ENCODE measurements at regions not wholly inside any gene's neighbourhood (a gene's known extent, or its start where the extent isn't known, plus 50 kb on each side); places are given as distances from the start of the nearest gene placed in this dataset.
"Not testable (repeated sequence)": the region's sequence is repeated elsewhere in the genome, so short reads cannot be mapped to it uniquely, and the experiment has no call there.

DNA sequence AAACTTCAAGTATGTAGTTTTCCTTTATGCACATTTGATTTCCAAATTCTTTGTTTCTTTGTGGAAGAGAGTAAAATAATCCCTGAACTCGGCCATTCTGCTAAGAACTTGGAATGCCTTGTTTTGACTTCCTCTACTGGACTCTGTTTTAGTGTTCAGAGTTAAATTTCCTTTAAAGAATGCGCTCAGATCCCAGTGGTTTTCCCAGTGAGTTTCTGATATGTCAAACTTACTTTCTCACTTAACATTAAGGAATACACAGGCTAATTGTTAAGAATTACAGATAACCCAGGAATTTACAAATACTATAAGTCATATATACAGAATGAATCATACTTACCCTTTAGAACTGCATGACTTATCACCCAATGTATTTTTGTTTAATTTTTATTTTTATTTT lies 1067.6 kb upstream of the CELF2 start:
- no peaks in the 10 kb centered on the region for H3K36me3 ChIP-seq (ENCODE audit: low read length)
- no peak overlapping the region for H3K9ac ChIP-seq (ENCODE audit: low read length)
- H3K27me3 ChIP-seq (ENCODE audit: low read length), result no peaks in the 10 kb centered on the region
- TF ChIP-seq, protein P1, sequence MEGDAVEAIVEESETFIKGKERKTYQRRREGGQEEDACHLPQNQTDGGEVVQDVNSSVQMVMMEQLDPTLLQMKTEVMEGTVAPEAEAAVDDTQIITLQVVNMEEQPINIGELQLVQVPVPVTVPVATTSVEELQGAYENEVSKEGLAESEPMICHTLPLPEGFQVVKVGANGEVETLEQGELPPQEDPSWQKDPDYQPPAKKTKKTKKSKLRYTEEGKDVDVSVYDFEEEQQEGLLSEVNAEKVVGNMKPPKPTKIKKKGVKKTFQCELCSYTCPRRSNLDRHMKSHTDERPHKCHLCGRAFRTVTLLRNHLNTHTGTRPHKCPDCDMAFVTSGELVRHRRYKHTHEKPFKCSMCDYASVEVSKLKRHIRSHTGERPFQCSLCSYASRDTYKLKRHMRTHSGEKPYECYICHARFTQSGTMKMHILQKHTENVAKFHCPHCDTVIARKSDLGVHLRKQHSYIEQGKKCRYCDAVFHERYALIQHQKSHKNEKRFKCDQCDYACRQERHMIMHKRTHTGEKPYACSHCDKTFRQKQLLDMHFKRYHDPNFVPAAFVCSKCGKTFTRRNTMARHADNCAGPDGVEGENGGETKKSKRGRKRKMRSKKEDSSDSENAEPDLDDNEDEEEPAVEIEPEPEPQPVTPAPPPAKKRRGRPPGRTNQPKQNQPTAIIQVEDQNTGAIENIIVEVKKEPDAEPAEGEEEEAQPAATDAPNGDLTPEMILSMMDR (IDR thresholded peaks at IDR 0.05; ENCODE audit: insufficient read depth, low read length, poor library complexity, severe bottlenecking), result no peak
- TF ChIP-seq EZH2phosphoT487 (conservative IDR thresholded peaks at IDR 0.05; ENCODE audit: low read length), result no peak
- H3K27ac ChIP-seq (ENCODE audit: low read depth, low read length), result no peak overlapping the region
- H3K9me2 ChIP-seq (replicated peaks; ENCODE audit: insufficient read depth, low read length), result no peaks in the 10 kb centered on the region
- no peak overlapping the region for H2AFZ ChIP-seq (ENCODE audit: low read depth, low read length, severe bottlenecking)
- no peaks in the 10 kb centered on the region for H3K79me2 ChIP-seq (ENCODE audit: insufficient read depth, low read length)
- H3K4me3 ChIP-seq (ENCODE audit: insufficient read depth, low read length, poor library complexity, severe bottlenecking), result no peak overlapping the region
- H3K9me3 ChIP-seq (ENCODE audit: insufficient read depth, low read length), result no peaks in the 10 kb centered on the region
- H4K20me1 ChIP-seq (ENCODE audit: low read depth, low read length), result no peaks in the 10 kb centered on the region
- H3F3A ChIP-seq (ENCODE audit: insufficient read depth), result no peaks in the 10 kb centered on the region
- H3K4me2 ChIP-seq (ENCODE audit: low read depth, low read length, poor library complexity, severe bottlenecking), result no peak overlapping the region

DNA sequence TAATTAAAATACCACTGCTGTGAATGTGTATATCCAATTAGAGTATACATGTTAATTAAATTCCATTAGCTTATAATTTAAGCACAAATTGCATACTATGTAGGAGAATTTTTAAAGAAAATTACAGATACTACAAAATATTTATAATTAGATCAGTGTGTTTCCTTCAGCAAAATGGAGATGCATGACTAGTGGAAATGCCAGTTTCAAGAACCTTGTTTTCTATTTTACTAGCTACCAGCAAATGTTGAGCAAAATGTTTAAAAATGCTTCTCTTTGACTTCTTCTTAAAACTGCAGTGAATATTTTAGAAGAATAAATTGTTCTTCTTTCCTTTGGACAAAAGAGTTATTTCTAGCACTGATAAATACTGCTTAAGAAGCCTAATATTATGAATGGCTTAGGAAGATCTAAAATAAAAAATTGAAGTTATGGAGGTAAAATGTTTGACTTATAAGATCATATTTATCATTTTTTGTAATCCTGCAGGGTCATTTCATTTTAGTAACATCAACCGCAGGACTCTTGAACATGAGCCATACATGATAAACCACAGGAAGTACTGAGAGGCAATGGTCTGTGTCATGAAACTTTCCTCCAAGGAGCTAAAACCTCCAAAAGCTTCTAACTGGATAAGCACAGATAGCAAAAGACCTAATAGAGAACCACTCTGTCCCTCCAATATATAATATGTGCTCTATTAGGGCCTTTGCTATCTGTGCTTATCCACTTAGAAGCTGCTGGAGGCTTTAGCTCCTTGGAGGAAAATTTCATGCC lies 1066.0 kb upstream of the CELF2 start:
- Histone ChIP-seq H2AFZ (ENCODE audit: low read depth, low read length, severe bottlenecking) (no peak overlapping the region), H3K79me2 (ENCODE audit: insufficient read depth, low read length) (no peaks in the 10 kb centered on the region), H3K4me2 (ENCODE audit: low read depth, low read length, poor library complexity, severe bottlenecking) (no peak overlapping the region), H3K27ac (ENCODE audit: low read depth, low read length) (no peak overlapping the region), H3K4me3 (ENCODE audit: insufficient read depth, low read length, poor library complexity, severe bottlenecking) (no peak overlapping the region), H3F3A (ENCODE audit: insufficient read depth) (no peaks in the 10 kb centered on the region), H3K9ac (ENCODE audit: low read length) (no peak overlapping the region), H3K36me3 (ENCODE audit: low read length) (no peaks in the 10 kb centered on the region), H4K20me1 (ENCODE audit: low read depth, low read length) (no peaks in the 10 kb centered on the region), H3K9me3 (ENCODE audit: insufficient read depth, low read length) (no peaks in the 10 kb centered on the region), H3K9me2 (replicated peaks; ENCODE audit: insufficient read depth, low read length) (no peaks in the 10 kb centered on the region), H3K27me3 (ENCODE audit: low read length) (no peaks in the 10 kb centered on the region)
- TF ChIP-seq, protein P1 (IDR thresholded peaks at IDR 0.05; ENCODE audit: insufficient read depth, low read length, poor library complexity, severe bottlenecking), result no peak
- TF ChIP-seq EZH2phosphoT487 (conservative IDR thresholded peaks at IDR 0.05; ENCODE audit: low read length), result no peak

DNA sequence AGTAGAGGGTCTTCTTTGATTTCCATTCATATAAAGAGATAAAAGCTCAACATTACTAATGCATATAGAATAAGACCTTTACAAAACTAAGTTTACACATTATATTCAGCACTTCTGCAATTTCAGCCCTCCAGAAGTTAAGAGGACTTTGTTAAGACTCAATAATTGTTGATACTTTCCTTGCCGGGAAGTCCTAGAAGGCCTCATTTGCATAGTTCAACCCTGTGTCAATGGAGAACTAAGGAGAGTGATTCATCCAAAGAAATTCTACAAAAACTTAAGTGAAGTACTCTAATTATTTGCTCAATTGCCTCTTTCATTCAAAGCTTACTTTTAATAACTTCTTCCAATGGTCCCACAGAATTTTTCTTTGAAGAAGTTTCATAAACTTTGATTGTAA lies 1060.3 kb upstream of the CELF2 start:
- TF ChIP-seq, protein P1 (IDR thresholded peaks at IDR 0.05; ENCODE audit: insufficient read depth, low read length, poor library complexity, severe bottlenecking), result no peak
- no peak for TF ChIP-seq EZH2phosphoT487 (conservative IDR thresholded peaks at IDR 0.05; ENCODE audit: low read length)
- Histone ChIP-seq H2AFZ (ENCODE audit: low read depth, low read length, severe bottlenecking) (no peak overlapping the region), H3K9me3 (ENCODE audit: insufficient read depth, low read length) (no peaks in the 10 kb centered on the region), H3K36me3 (ENCODE audit: low read length) (no peaks in the 10 kb centered on the region), H3K9me2 (replicated peaks; ENCODE audit: insufficient read depth, low read length) (no peaks in the 10 kb centered on the region), H3K4me3 (ENCODE audit: insufficient read depth, low read length, poor library complexity, severe bottlenecking) (no peak overlapping the region), H3F3A (ENCODE audit: insufficient read depth) (no peaks in the 10 kb centered on the region), H3K27ac (ENCODE audit: low read depth, low read length) (no peak overlapping the region), H3K4me2 (ENCODE audit: low read depth, low read length, poor library complexity, severe bottlenecking) (no peak overlapping the region), H3K79me2 (ENCODE audit: insufficient read depth, low read length) (no peaks in the 10 kb centered on the region), H3K9ac (ENCODE audit: low read length) (no peak overlapping the region), H4K20me1 (ENCODE audit: low read depth, low read length) (no peaks in the 10 kb centered on the region), H3K27me3 (ENCODE audit: low read length) (no peaks in the 10 kb centered on the region)

DNA sequence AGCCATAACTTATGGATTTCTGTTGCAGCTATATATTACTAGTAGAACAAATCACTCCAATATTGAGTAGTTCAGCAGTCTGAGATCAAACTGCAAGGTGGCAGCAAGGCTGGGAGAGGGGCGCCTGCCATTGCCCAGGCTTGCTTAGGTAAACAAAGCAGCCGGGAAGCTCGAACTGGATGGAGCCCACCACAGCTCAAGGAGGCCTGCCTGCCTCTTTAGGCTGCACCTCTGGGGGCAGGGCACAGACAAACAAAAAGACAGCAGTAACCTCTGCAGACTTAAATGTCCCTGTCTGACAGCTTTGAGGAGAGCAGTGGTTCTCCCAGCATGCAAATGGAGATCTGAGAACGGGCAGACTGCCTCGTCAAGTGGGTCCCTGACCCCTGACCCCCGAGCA lies 1059.8 kb upstream of the CELF2 start:
- H2AFZ ChIP-seq (ENCODE audit: low read depth, low read length, severe bottlenecking); H3K9me2 ChIP-seq (replicated peaks; ENCODE audit: insufficient read depth, low read length); H3K27me3 ChIP-seq (ENCODE audit: low read length); H3K9me3 ChIP-seq (ENCODE audit: insufficient read depth, low read length); H3F3A ChIP-seq (ENCODE audit: insufficient read depth); H4K20me1 ChIP-seq (ENCODE audit: low read depth, low read length); H3K27ac ChIP-seq (ENCODE audit: low read depth, low read length); H3K4me2 ChIP-seq (ENCODE audit: low read depth, low read length, poor library complexity, severe bottlenecking); H3K4me3 ChIP-seq (ENCODE audit: insufficient read depth, low read length, poor library complexity, severe bottlenecking); H3K36me3 ChIP-seq (ENCODE audit: low read length); H3K9ac ChIP-seq (ENCODE audit: low read length); H3K79me2 ChIP-seq (ENCODE audit: insufficient read depth, low read length): not testable (repeated sequence)
